ENCODE measurements at regions not wholly inside any gene's neighbourhood (a gene's known extent, or its start where the extent isn't known, plus 50 kb on each side); places are given as distances from the start of the nearest gene placed in this dataset.

DNA sequence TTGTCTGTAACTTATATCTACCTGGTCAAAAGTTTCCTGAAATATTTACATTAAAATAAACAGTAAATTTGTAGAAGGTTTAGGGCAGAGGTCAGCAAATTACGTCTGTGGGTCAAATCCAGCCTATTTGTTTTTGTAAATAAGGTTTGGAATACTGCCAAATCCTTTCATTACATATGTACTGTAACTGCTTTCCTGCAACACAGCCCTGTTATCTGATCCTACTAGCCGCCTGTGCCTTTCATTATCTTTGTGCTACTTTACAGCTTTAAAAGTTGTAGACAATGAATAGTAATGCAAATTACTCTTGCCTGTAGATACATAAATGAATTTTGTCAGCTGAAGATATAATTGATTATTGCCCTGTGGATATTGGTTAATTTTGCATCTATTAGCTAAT lies 369.6 kb upstream of the SLC7A11 start:
- TF ChIP-seq SUZ12 (IDR thresholded peaks at IDR 0.05; ENCODE audit: extremely low read depth, insufficient read depth, insufficient read length) = no peak
- TF ChIP-seq ZNF274 (IDR thresholded peaks at IDR 0.05; ENCODE audit: low read depth, low read length) = no peak
- no peak for TF ChIP-seq YY1 (IDR thresholded peaks at IDR 0.05; ENCODE audit: insufficient read depth, insufficient read length)
